ENCODE measurements at regions not wholly inside any gene's neighbourhood (a gene's known extent, or its start where the extent isn't known, plus 50 kb on each side); places are given as distances from the start of the nearest gene placed in this dataset.

DNA sequence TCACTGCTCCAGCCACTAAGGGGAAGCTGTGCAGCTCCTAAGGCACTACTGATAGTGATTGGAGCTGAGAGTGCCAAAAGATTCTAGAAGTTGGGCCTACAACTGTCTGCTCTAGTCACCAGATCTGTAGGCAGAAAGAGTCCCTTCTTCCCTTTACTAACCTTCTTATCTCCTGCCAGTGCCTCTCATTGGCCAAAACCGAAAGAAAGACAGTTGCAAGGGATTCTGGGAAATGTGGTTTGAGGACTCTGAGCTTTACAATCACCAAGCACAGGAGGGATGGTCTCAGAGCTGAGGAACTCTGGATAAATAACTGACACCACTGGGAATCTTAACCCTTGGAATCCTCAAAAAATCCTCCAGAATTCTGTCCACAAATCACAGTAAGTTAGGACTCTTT lies 615.8 kb downstream of the CCSER2 start:
- Histone ChIP-seq H3K27me3 (ENCODE audit: control insufficient read depth in 2 of 2, insufficient read depth in 2 of 2, low read length in 2 of 2) (no peaks in the 10 kb centered on the region), H3K4me2 (ENCODE audit: insufficient read depth, low read length) (no peak overlapping the region), H4K20me1 (replicated peaks; ENCODE audit: control insufficient read depth, insufficient read depth, low read length) (no peaks in the 10 kb centered on the region), H3K4me1 (replicated peaks in 1 of 2; ENCODE audit: control insufficient read depth in 2 of 2, insufficient read depth in 2 of 2, low read length in 2 of 2) (no peaks in the 10 kb centered on the region), H3K9me3 (replicated peaks; ENCODE audit: control insufficient read depth, insufficient read depth, low read depth, low read length) (no peaks in the 10 kb centered on the region), H3K36me3 (ENCODE audit: control insufficient read depth, insufficient read depth, low read length) (no peaks in the 10 kb centered on the region), H3K4me3 (no peak overlapping the region), H3K9me1 (ENCODE audit: control insufficient read depth, insufficient read depth, low read length) (no peaks in the 10 kb centered on the region), H3K9ac (ENCODE audit: insufficient read depth in 1 of 2, low read depth in 2 of 2, low read length in 2 of 2) (no peak overlapping the region), H3K79me2 (ENCODE audit: control insufficient read depth, insufficient read depth, low read length) (no peaks in the 10 kb centered on the region), H2AFZ (ENCODE audit: low read depth, low read length) (no peak overlapping the region), H3K27ac (ENCODE audit: extremely low read depth, low read depth, low read length) (no peak overlapping the region)
- intact Hi-C loops (cut with micrococcal nuclease) (no loop called here), in situ Hi-C loops (cut with MboI) (no loop called here)
- BruUV-seq (replicated peaks), result no TSS peak
- CTCF ChIA-PET (ENCODE audit: low intra/inter-chr PET ratio), result no interaction called here
- DNase-seq (ENCODE audit: extremely low read depth in 1 of 4, low spot score in 3 of 4) (no peak), FAIRE-seq (no peak), ATAC-seq (no peak)
- POLR2A ChIA-PET, result no interaction called here
- 0% methylated on average over 1 of the region's 1 CpG for WGBS (ENCODE audit: insufficient coverage, low coverage, missing lambda C conversion rate)
- TF ChIP-seq KDM4B (IDR thresholded peaks at IDR 0.05; ENCODE audit: borderline replicate concordance in 2 of 2, low read depth in 1 of 2) (no peak), BRF1 (IDR thresholded peaks at IDR 0.05; ENCODE audit: borderline replicate concordance, extremely low read depth, insufficient read length) (no peak), FOXM1 (IDR thresholded peaks at IDR 0.05; ENCODE audit: low read depth) (no peak), FOXM1 (CRISPR knock-in tag; IDR thresholded peaks at IDR 0.05; ENCODE audit: low read depth) (no peak), ZEB2 (IDR thresholded peaks at IDR 0.05) (no peak), PYGO2 (tag; IDR thresholded peaks at IDR 0.05) (no peak), SIN3B (IDR thresholded peaks at IDR 0.05; ENCODE audit: low read depth) (no peak), TSC22D4 (tag; IDR thresholded peaks at IDR 0.05) (no peak)
- TF ChIP-seq, protein P1, sequence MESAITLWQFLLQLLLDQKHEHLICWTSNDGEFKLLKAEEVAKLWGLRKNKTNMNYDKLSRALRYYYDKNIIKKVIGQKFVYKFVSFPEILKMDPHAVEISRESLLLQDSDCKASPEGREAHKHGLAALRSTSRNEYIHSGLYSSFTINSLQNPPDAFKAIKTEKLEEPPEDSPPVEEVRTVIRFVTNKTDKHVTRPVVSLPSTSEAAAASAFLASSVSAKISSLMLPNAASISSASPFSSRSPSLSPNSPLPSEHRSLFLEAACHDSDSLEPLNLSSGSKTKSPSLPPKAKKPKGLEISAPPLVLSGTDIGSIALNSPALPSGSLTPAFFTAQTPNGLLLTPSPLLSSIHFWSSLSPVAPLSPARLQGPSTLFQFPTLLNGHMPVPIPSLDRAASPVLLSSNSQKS (CRISPR knock-in tag; IDR thresholded peaks at IDR 0.05), result no peak
- TF ChIP-seq, protein P2, sequence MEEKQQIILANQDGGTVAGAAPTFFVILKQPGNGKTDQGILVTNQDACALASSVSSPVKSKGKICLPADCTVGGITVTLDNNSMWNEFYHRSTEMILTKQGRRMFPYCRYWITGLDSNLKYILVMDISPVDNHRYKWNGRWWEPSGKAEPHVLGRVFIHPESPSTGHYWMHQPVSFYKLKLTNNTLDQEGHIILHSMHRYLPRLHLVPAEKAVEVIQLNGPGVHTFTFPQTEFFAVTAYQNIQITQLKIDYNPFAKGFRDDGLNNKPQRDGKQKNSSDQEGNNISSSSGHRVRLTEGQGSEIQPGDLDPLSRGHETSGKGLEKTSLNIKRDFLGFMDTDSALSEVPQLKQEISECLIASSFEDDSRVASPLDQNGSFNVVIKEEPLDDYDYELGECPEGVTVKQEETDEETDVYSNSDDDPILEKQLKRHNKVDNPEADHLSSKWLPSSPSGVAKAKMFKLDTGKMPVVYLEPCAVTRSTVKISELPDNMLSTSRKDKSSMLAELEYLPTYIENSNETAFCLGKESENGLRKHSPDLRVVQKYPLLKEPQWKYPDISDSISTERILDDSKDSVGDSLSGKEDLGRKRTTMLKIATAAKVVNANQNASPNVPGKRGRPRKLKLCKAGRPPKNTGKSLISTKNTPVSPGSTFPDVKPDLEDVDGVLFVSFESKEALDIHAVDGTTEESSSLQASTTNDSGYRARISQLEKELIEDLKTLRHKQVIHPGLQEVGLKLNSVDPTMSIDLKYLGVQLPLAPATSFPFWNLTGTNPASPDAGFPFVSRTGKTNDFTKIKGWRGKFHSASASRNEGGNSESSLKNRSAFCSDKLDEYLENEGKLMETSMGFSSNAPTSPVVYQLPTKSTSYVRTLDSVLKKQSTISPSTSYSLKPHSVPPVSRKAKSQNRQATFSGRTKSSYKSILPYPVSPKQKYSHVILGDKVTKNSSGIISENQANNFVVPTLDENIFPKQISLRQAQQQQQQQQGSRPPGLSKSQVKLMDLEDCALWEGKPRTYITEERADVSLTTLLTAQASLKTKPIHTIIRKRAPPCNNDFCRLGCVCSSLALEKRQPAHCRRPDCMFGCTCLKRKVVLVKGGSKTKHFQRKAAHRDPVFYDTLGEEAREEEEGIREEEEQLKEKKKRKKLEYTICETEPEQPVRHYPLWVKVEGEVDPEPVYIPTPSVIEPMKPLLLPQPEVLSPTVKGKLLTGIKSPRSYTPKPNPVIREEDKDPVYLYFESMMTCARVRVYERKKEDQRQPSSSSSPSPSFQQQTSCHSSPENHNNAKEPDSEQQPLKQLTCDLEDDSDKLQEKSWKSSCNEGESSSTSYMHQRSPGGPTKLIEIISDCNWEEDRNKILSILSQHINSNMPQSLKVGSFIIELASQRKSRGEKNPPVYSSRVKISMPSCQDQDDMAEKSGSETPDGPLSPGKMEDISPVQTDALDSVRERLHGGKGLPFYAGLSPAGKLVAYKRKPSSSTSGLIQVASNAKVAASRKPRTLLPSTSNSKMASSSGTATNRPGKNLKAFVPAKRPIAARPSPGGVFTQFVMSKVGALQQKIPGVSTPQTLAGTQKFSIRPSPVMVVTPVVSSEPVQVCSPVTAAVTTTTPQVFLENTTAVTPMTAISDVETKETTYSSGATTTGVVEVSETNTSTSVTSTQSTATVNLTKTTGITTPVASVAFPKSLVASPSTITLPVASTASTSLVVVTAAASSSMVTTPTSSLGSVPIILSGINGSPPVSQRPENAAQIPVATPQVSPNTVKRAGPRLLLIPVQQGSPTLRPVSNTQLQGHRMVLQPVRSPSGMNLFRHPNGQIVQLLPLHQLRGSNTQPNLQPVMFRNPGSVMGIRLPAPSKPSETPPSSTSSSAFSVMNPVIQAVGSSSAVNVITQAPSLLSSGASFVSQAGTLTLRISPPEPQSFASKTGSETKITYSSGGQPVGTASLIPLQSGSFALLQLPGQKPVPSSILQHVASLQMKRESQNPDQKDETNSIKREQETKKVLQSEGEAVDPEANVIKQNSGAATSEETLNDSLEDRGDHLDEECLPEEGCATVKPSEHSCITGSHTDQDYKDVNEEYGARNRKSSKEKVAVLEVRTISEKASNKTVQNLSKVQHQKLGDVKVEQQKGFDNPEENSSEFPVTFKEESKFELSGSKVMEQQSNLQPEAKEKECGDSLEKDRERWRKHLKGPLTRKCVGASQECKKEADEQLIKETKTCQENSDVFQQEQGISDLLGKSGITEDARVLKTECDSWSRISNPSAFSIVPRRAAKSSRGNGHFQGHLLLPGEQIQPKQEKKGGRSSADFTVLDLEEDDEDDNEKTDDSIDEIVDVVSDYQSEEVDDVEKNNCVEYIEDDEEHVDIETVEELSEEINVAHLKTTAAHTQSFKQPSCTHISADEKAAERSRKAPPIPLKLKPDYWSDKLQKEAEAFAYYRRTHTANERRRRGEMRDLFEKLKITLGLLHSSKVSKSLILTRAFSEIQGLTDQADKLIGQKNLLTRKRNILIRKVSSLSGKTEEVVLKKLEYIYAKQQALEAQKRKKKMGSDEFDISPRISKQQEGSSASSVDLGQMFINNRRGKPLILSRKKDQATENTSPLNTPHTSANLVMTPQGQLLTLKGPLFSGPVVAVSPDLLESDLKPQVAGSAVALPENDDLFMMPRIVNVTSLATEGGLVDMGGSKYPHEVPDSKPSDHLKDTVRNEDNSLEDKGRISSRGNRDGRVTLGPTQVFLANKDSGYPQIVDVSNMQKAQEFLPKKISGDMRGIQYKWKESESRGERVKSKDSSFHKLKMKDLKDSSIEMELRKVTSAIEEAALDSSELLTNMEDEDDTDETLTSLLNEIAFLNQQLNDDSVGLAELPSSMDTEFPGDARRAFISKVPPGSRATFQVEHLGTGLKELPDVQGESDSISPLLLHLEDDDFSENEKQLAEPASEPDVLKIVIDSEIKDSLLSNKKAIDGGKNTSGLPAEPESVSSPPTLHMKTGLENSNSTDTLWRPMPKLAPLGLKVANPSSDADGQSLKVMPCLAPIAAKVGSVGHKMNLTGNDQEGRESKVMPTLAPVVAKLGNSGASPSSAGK (IDR thresholded peaks at IDR 0.05), result no peak
- TF ChIP-seq, protein P3, sequence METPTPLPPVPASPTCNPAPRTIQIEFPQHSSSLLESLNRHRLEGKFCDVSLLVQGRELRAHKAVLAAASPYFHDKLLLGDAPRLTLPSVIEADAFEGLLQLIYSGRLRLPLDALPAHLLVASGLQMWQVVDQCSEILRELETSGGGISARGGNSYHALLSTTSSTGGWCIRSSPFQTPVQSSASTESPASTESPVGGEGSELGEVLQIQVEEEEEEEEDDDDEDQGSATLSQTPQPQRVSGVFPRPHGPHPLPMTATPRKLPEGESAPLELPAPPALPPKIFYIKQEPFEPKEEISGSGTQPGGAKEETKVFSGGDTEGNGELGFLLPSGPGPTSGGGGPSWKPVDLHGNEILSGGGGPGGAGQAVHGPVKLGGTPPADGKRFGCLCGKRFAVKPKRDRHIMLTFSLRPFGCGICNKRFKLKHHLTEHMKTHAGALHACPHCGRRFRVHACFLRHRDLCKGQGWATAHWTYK (CRISPR knock-in tag; IDR thresholded peaks at IDR 0.05), result no peak

All from K562 (cell line).